ENCODE measurements at regions not wholly inside any gene's neighbourhood (a gene's known extent, or its start where the extent isn't known, plus 50 kb on each side); places are given as distances from the start of the nearest gene placed in this dataset.

- TF ChIP-seq, protein P1, sequence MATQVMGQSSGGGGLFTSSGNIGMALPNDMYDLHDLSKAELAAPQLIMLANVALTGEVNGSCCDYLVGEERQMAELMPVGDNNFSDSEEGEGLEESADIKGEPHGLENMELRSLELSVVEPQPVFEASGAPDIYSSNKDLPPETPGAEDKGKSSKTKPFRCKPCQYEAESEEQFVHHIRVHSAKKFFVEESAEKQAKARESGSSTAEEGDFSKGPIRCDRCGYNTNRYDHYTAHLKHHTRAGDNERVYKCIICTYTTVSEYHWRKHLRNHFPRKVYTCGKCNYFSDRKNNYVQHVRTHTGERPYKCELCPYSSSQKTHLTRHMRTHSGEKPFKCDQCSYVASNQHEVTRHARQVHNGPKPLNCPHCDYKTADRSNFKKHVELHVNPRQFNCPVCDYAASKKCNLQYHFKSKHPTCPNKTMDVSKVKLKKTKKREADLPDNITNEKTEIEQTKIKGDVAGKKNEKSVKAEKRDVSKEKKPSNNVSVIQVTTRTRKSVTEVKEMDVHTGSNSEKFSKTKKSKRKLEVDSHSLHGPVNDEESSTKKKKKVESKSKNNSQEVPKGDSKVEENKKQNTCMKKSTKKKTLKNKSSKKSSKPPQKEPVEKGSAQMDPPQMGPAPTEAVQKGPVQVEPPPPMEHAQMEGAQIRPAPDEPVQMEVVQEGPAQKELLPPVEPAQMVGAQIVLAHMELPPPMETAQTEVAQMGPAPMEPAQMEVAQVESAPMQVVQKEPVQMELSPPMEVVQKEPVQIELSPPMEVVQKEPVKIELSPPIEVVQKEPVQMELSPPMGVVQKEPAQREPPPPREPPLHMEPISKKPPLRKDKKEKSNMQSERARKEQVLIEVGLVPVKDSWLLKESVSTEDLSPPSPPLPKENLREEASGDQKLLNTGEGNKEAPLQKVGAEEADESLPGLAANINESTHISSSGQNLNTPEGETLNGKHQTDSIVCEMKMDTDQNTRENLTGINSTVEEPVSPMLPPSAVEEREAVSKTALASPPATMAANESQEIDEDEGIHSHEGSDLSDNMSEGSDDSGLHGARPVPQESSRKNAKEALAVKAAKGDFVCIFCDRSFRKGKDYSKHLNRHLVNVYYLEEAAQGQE (IDR thresholded peaks at IDR 0.05; ENCODE audit: low read depth) = no peak
- TF ChIP-seq EGR1 (IDR thresholded peaks at IDR 0.05) = no peak
- TF ChIP-seq NFIC (IDR thresholded peaks at IDR 0.05) = no peak
- TF ChIP-seq TAF1 (IDR thresholded peaks at IDR 0.05; ENCODE audit: low read depth) = no peak
- no peak for TF ChIP-seq MAX (IDR thresholded peaks at IDR 0.05)
- TF ChIP-seq FOXM1 (IDR thresholded peaks at IDR 0.05; ENCODE audit: borderline replicate concordance, low read depth) = no peak
- no peak for TF ChIP-seq ZBTB7A (IDR thresholded peaks at IDR 0.05; ENCODE audit: low read depth)
Measured at GRCh38 chr2:111523009-111523408, 361.0 kb downstream of the ANAPC1 start.

DNA sequence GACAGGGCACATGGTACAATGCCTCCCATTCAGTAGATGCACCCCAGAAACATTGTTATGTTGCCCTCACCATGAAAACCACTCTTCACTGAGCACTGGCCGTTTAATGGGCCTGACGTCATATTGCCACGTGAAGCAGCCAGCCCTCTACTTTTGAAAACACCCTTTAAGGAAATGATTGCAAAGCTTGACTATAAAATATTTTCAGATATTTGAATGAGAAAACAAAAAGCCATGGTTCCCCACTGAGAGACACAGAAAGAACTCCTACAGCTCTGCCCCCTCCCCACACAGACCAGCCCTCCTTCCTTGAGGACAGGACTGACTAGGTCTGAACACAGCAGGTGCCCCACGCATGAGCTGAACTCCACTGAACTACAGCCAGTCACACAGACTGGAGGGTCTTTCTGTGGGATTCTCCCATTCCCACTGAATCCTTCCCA, 349.1 kb downstream of the ANAPC1 start:
- TF ChIP-seq TCF12 (IDR thresholded peaks at IDR 0.05; ENCODE audit: low read depth) (0 out of 2 replicates have a peak, but pooled peaks have one; percentile 28), CREB1 (IDR thresholded peaks at IDR 0.05; ENCODE audit: low read depth) (0 out of 2 replicates have a peak, but pooled peaks have one; percentile 12), ZBTB7A (IDR thresholded peaks at IDR 0.05; ENCODE audit: low read depth) (peak; percentile 65; the same call in 1 of the 2 replicates), MAX (IDR thresholded peaks at IDR 0.05) (peak; percentile 72), TAF1 (IDR thresholded peaks at IDR 0.05; ENCODE audit: low read depth) (no peak), YY1 (IDR thresholded peaks at IDR 0.05; ENCODE audit: low read depth) (no peak)
- TF ChIP-seq, protein P2, sequence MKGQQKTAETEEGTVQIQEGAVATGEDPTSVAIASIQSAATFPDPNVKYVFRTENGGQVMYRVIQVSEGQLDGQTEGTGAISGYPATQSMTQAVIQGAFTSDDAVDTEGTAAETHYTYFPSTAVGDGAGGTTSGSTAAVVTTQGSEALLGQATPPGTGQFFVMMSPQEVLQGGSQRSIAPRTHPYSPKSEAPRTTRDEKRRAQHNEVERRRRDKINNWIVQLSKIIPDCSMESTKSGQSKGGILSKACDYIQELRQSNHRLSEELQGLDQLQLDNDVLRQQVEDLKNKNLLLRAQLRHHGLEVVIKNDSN (IDR thresholded peaks at IDR 0.05) = peak; percentile 86

DNA sequence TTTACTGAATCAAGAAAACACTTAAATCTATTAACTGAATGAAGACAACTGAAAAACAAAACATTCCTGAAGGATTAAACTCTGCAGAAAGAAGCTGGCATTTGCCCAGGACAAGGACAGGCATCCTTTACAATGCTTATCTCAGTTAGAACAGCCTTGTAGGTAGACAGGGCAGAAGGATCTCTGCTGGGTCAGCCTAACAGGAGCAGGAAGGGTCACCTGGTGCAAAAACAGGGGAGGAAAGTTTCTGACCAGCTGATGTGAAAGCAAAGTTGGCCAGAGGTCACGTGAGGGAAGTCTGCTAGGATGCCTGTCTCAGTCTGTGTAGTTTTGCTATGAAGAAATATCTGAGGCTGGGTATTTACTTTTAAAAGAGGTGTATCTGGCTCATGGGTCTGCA, 348.6 kb downstream of the ANAPC1 start:
- TF ChIP-seq NFIC (IDR thresholded peaks at IDR 0.05) = 0 out of 2 replicates have a peak, but pooled peaks have one; percentile 21
- TF ChIP-seq EP300 (IDR thresholded peaks at IDR 0.05; ENCODE audit: borderline replicate concordance) = no peak
- TF ChIP-seq, protein P2 (IDR thresholded peaks at IDR 0.05) = peak; percentile 78

DNA sequence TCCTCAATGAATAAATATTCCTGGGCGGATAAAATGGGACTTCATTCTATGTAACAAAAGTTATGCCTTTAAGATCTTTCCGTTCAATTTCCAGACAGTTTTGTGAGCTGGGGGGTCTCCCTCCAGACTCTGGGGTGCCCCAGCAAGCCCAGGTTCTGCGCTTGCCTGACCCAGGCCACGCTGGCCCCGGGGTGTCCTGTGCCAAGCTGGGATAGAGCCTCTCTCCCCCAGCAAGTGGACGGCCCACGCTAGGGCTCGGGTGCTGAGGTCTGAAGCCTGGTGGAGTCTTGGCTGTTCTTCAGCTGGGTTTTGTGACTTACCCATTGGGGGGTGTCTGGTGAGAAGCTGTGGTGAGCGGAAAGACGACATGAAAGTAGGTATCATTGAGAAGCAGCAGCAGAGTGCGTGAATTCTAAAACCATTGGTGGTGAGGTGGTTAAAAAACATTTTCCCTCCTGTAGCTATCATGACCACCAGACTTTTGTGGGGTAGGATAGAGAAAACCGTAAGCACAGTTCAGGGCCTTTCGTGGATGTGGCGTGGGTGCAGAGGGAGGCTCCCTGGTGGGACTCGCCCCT, 346.8 kb downstream of the ANAPC1 start:
- no peak for TF ChIP-seq RAD21 (IDR thresholded peaks at IDR 0.05; ENCODE audit: low read depth)
- TF ChIP-seq, protein P2 (IDR thresholded peaks at IDR 0.05) = no peak
- TF ChIP-seq TEAD4 (IDR thresholded peaks at IDR 0.05) = no peak
- TF ChIP-seq NFIC (IDR thresholded peaks at IDR 0.05) = no peak
- TF ChIP-seq EGR1 (IDR thresholded peaks at IDR 0.05) = no peak
- no peak for TF ChIP-seq TAF1 (IDR thresholded peaks at IDR 0.05; ENCODE audit: low read depth)
- no peak for TF ChIP-seq CEBPB (IDR thresholded peaks at IDR 0.05)
- TF ChIP-seq, protein P1 (IDR thresholded peaks at IDR 0.05; ENCODE audit: low read depth) = no peak
- no peak for TF ChIP-seq ZBTB7A (IDR thresholded peaks at IDR 0.05; ENCODE audit: low read depth)
- TF ChIP-seq FOXM1 (IDR thresholded peaks at IDR 0.05; ENCODE audit: borderline replicate concordance, low read depth) = no peak
- TF ChIP-seq TCF12 (IDR thresholded peaks at IDR 0.05; ENCODE audit: low read depth) = no peak
- TF ChIP-seq MAX (IDR thresholded peaks at IDR 0.05) = no peak
- TF ChIP-seq YY1 (IDR thresholded peaks at IDR 0.05; ENCODE audit: low read depth) = no peak
- no peak for TF ChIP-seq EP300 (IDR thresholded peaks at IDR 0.05; ENCODE audit: borderline replicate concordance)
- no peak for TF ChIP-seq CREB1 (IDR thresholded peaks at IDR 0.05; ENCODE audit: low read depth)

- TF ChIP-seq NFIC (IDR thresholded peaks at IDR 0.05) = peak; percentile 68
Measured at GRCh38 chr2:111566068-111566467, 317.9 kb downstream of the ANAPC1 start.

DNA sequence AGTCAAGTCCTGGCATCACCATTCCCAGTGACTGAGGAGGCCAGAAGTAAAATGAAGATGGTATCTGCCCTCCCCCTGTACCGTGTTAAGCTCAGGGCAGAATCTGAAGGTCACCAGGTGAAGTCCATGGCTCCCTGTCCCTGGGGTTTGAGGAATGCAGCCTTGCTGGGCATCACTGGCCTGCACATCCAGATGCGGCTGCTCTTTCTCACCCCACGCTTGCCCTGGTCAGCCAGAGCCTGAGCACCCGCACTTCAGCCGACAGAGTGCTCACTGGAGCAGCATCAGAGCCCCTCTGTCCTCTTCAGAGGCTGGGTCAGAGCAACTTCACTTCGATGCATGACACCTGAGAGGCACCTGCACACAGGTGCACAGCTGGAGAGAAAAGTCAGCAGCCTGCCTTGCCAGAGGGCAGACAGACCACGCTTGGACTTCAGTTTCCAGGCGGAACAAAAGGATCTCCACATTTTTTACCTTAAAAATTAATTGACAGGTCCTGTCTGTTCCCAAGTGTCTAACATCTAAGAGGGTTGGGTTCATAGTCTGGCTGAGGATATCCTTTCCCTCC, 267.3 kb downstream of the ANAPC1 start:
- TF ChIP-seq YY1 (IDR thresholded peaks at IDR 0.05; ENCODE audit: low read depth) = no peak
- TF ChIP-seq CREB1 (IDR thresholded peaks at IDR 0.05; ENCODE audit: low read depth) = no peak
- no peak for TF ChIP-seq MAX (IDR thresholded peaks at IDR 0.05)
- TF ChIP-seq, protein P1 (IDR thresholded peaks at IDR 0.05; ENCODE audit: low read depth) = no peak
- TF ChIP-seq TCF12 (IDR thresholded peaks at IDR 0.05; ENCODE audit: low read depth) = no peak
- TF ChIP-seq, protein P2 (IDR thresholded peaks at IDR 0.05) = no peak
- no peak for TF ChIP-seq ZBTB7A (IDR thresholded peaks at IDR 0.05; ENCODE audit: low read depth)
- no peak for TF ChIP-seq TEAD4 (IDR thresholded peaks at IDR 0.05)
- no peak for TF ChIP-seq RAD21 (IDR thresholded peaks at IDR 0.05; ENCODE audit: low read depth)
- no peak for TF ChIP-seq EGR1 (IDR thresholded peaks at IDR 0.05)
- TF ChIP-seq FOXM1 (IDR thresholded peaks at IDR 0.05; ENCODE audit: borderline replicate concordance, low read depth) = no peak
- TF ChIP-seq EP300 (IDR thresholded peaks at IDR 0.05; ENCODE audit: borderline replicate concordance) = no peak
- no peak for TF ChIP-seq CEBPB (IDR thresholded peaks at IDR 0.05)
- TF ChIP-seq NFIC (IDR thresholded peaks at IDR 0.05) = no peak
- no peak for TF ChIP-seq TAF1 (IDR thresholded peaks at IDR 0.05; ENCODE audit: low read depth)

All from Ishikawa (cell line).